Stimulated activated effector memory CD8-positive, alpha-beta T cell treated with anti-CD3 and anti-CD28 coated beads, Interleukin-12 subunit alpha, Interleukin-12 subunit beta, amount 100 ng/mL, for 72 hours (primary cell): ENCODE measurements at regions not wholly inside any gene's neighbourhood (a gene's known extent, or its start where the extent isn't known, plus 50 kb on each side); places are given as distances from the start of the nearest gene placed in this dataset.
"Not testable (repeated sequence)": the region's sequence is repeated elsewhere in the genome, so short reads cannot be mapped to it uniquely, and the experiment has no call there.

Experiments used
- ATAC-seq: fragments of 150-1000 bp; cut with Tn5 transposase; 2 replicates; pipeline ENCODE4 v1.10.0; 2021
- DNase-seq, 2 donors: peaks; one replicate each; pipeline ENCODE4 v3.0.0; 2021 to 2022; ENCODE audit warnings: low spot score in 2 of 2
- H3K27ac Mint-ChIP-seq: one replicate; pipeline ENCODE4 v1.8.0; 2022; ENCODE audit warnings: mild to moderate bottlenecking, mixed read lengths
- H3K36me3 Mint-ChIP-seq: one replicate; pipeline ENCODE4 v1.8.0; 2022; ENCODE audit warnings: mild to moderate bottlenecking, mixed read lengths
- H3K4me1 Mint-ChIP-seq: one replicate; pipeline ENCODE4 v1.8.0; 2022; ENCODE audit warnings: mixed read lengths
- H3K4me3 Mint-ChIP-seq: one replicate; pipeline ENCODE4 v1.8.0; 2022; ENCODE audit warnings: mild to moderate bottlenecking, mixed read lengths
- H3K9me3 Mint-ChIP-seq: one replicate; pipeline ENCODE4 v1.8.0; 2022; ENCODE audit warnings: mixed read lengths

DNA sequence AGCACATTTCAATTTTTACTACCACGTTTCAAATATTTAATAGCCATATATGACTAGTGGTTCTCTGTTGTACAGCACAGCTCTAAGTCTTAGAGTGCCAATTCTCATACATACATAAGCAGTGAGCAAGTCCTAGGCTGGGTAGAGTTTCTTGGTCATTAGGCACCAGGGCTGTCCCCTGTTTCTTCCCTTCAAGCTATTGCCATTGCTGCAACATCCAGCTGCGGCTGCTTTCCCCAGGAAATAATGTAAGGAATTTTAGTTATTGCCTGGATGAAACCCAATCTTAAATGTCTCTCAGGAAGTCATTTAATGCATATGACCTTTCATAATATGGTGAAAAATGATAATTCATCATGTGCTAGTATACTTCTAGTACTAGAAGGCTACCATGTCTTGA is 74.1 kb upstream of the PPP3CA start:
- ATAC-seq: no peak
- DNase-seq: no peak
- no peak overlapping the region for H3K27ac Mint-ChIP-seq
- peaks cover 35% of the 10 kb centered on the region for H3K4me1 Mint-ChIP-seq
- H3K4me3 Mint-ChIP-seq: no peak overlapping the region
- no peaks in the 10 kb centered on the region for H3K9me3 Mint-ChIP-seq
- no peaks in the 10 kb centered on the region for H3K36me3 Mint-ChIP-seq

DNA sequence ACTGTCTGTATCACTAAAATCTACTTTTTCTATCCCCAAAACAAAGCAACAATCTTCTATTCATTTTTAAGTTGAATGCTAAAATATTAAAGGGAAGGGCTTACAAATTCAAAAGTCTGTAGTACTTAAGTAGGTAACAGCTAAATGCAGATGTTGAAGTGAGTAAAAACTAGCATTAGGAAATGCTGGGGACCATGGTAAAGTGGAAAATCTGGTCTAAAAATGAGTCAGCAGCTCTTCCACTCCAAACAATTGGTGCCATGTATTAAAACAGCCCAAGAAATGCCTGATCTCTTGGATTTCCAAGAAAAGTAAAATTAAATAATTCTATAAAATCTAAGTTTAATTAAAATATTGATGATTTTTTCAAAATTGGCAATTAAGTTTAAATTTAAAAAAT is 73.3 kb upstream of the PPP3CA start:
- Mint-ChIP-seq H3K4me3 (no peak overlapping the region), H3K9me3 (no peaks in the 10 kb centered on the region)
- no peak for ATAC-seq

DNA sequence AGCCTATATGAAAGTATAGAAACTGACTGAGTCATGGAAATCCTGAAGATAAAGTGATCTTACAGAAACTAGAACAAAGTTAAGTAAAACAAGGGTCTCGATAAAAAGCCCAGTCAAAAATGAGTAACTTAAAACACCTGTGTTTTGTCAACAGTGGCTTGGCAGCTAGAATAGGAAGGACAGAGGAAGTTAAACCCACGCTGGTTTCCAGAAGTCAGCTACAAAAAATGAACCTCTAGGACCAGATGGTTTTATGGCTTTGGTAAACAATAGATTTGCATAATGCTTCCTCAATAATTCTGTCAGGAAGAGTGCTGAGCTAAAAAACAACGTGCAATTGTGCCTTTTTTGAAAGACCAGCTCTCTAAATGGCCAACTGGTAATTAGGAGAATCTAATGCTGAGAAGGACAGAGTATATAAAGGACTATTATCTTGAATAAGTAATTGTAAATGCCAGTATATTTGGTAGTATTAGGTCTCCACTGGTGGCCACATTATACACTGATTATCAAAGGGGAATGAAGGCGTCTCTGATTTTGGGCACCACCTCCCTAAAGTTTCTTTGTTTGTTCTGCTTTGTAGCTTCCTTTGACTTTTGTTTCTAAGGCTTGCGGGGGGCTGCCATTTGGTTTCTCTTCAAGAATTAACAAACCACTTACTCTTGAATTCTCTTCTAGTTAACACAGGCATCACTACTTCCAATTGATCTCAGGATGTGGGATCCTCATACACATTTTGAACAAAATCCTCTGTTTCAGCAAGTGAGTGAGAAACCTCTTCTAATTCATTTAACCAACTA is 72.2 kb upstream of the PPP3CA start:
- peak overlapping the region; percentile 38 for H3K4me3 Mint-ChIP-seq
- peaks cover 4% of the 10 kb centered on the region for H3K36me3 Mint-ChIP-seq
- DNase-seq (no peak), ATAC-seq (peak; percentile 61)
- peak overlapping the region; percentile 48 for H3K27ac Mint-ChIP-seq
- H3K4me1 Mint-ChIP-seq: peaks cover 49% of the 10 kb centered on the region
- H3K9me3 Mint-ChIP-seq: no peaks in the 10 kb centered on the region

More for the DNA sequence above, 73.3 kb upstream of the PPP3CA start:
- no peak for DNase-seq
- Mint-ChIP-seq H3K36me3 (no peaks in the 10 kb centered on the region), H3K4me1 (peaks cover 38% of the 10 kb centered on the region), H3K27ac (no peak overlapping the region)

DNA sequence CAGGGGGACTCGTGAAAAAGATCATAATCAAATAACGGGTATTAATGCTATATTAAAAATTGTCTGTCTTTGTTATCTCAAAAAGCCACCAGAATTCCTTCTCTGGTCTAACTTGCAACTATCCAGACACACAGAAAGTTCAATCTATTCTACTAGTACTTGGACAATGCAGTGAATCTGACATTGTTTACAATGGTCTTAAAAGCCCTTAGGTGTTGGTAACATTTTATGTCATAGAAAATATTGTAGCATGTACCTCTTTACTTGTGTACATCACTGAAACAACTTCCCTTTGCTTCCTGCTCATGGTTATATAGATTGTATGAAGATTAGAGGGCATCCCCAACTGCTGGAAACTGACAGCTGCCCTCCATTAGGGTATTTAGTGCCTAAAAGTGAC is 71.1 kb upstream of the PPP3CA start:
- peaks cover 4% of the 10 kb centered on the region for H3K36me3 Mint-ChIP-seq
- H3K4me1 Mint-ChIP-seq: peaks cover 54% of the 10 kb centered on the region
- H3K27ac Mint-ChIP-seq: peak overlapping the region; percentile 48
- H3K9me3 Mint-ChIP-seq: no peaks in the 10 kb centered on the region
- peak overlapping the region; percentile 38 for H3K4me3 Mint-ChIP-seq
- ATAC-seq (peak; percentile 17), DNase-seq (no peak)

DNA sequence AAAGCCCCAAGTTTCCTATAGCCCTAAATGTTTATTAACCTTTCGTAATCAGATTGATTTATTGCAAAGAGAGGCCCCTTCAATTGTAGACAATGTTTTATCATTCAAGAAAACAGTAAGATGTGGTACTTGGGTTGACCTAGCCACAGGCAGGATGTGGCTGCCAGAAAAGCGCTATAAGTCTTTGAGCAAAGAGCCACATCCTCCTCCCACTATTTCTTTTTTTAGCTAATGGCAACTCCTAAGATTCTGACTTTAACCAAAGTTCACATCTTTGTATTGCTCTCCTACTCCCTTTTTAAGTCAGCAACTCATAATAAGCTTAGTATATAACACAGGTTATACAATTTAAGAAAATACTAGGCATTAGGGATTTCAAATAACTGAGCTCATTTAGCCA is 70.7 kb upstream of the PPP3CA start:
- DNase-seq (peak; percentile 28 to 69), ATAC-seq (peak; percentile 95)
- Mint-ChIP-seq H3K36me3 (peaks cover 4% of the 10 kb centered on the region), H3K4me1 (peaks cover 54% of the 10 kb centered on the region), H3K4me3 (peak overlapping the region; percentile 38), H3K27ac (peak overlapping the region; percentile 48), H3K9me3 (no peaks in the 10 kb centered on the region)

DNA sequence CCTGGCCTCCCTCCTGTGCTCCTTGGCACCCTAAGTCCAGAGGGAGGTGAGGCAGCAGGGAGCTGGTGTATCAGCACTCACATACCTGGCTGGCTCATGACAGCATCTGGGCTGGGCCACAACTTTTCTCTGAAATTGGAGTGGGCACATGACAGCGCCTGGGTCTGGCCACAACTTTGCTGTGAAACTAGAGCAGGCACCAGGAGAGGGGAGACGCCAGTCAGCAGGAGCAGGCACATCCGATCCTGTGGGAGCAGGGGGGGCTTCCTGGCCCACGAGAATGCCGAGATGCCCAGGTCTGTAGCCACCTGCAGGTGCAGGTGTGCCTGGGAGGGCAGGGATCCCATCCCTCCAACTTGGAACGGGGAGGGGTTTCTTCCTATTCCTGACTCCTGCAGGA is 69.7 kb upstream of the PPP3CA start:
- H3K36me3 Mint-ChIP-seq: peaks cover 4% of the 10 kb centered on the region
- H3K4me3 Mint-ChIP-seq: no peak overlapping the region
- DNase-seq (no peak), ATAC-seq (no peak)
- no peak overlapping the region for H3K27ac Mint-ChIP-seq
- peaks cover 54% of the 10 kb centered on the region for H3K4me1 Mint-ChIP-seq
- H3K9me3 Mint-ChIP-seq: no peaks in the 10 kb centered on the region

DNA sequence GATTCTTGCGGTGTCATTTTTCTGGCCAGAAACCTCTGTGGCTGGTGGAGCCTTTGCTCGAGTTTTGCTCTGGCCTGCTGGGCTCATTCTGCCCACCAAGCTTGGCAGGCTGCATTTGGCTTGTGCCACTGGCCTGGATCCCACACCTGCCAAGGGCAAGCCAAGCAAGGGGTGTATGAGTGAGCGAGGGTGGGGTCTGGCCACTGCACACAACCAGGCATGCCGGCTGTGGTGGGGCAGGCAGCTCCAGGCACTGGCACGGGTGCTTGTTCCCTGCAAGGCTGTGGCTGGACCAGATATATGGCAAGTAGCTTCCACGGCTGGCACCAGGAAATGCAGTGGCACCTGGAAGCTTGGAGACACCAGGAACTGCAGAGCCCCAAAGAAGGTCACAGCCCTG is 68.6 kb upstream of the PPP3CA start:
- H3K4me1 Mint-ChIP-seq: peaks cover 54% of the 10 kb centered on the region
- peaks cover 4% of the 10 kb centered on the region for H3K36me3 Mint-ChIP-seq
- H3K27ac Mint-ChIP-seq: no peak overlapping the region
- no peaks in the 10 kb centered on the region for H3K9me3 Mint-ChIP-seq
- no peak for ATAC-seq
- H3K4me3 Mint-ChIP-seq: no peak overlapping the region
- no peak for DNase-seq

DNA sequence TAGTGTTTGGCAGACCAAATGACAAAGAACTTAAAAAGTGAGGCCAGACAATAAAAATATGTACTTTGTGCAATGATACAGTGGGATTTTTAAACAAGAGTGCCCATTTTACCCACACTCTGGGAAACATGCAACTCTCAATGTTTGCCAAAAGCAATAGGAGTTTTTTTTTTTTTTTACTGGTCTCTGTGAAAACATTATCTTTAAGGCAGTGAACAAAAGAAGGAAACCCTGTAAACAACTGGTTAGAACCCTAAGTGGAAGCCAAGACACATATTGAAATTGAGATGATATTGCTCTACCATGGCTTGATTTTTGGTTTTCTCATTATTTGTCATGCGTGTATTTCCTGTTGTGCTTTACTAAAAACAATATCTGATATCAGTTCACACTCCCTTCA is 67.2 kb upstream of the PPP3CA start:
- no peak for DNase-seq
- no peak for ATAC-seq
- Mint-ChIP-seq H3K4me1 (peaks cover 44% of the 10 kb centered on the region), H3K27ac (no peak overlapping the region), H3K36me3 (peaks cover 4% of the 10 kb centered on the region), H3K4me3 (no peak overlapping the region), H3K9me3 (no peaks in the 10 kb centered on the region)

DNA sequence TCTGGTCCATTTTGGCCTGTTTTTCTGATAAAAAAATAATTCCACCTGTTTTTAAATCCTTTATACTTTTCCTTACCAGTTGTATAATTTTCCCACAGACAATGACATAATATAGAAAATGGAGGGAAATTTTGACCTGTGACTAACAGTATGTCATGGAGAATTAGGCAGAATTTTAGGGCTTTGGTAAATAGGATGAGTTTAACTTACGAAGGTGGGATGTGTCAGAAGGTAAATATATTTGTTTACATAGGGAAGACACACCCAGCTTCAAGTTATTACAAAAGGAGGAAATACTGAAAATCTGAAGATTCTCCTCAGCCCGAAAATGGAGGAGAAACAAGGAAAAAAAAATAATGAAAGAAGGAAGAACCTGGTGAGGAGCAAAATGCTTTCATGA is 64.6 kb upstream of the PPP3CA start:
- Mint-ChIP-seq H3K27ac (peak overlapping the region; percentile 86), H3K36me3 (peaks cover 4% of the 10 kb centered on the region), H3K9me3 (peaks cover 2% of the 10 kb centered on the region), H3K4me3 (peak overlapping the region; percentile 70), H3K4me1 (peaks cover 25% of the 10 kb centered on the region)
- DNase-seq: no peak
- ATAC-seq: no peak

DNA sequence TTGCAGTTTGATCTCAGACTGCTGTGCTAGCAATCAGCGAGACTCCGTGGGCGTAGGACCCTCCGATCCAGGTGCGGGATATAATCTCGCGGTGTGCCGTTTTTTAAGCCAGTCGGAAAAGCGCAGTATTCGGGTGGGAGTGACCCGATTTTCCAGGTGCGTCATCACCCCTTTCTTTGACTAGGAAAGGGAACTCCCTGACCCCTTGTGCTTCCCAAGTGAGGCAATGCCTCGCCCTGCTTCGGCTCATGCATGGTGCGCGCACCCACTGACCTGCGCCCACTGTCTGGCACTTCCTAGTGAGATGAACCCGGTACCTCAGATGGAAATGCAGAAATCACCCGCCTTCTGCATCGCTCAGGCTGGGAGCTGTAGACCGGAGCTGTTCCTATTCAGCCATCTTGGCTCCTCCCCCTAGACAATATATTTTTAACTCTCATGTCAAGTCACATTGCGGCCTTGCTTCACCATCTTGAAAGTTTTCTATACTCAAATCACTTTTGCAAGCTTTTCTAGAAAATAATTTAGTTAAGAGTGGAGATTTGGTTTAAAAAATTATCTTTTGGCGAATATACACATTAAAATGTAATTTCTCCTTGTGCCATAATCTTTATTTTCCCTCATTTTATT is 64.1 kb upstream of the PPP3CA start:
- Mint-ChIP-seq H3K4me3 (peak overlapping the region; percentile 70), H3K4me1 (peaks cover 20% of the 10 kb centered on the region), H3K27ac (peak overlapping the region; percentile 86)
- peak; percentile 60 for ATAC-seq
- H3K9me3 Mint-ChIP-seq, H3K36me3 Mint-ChIP-seq, DNase-seq: not testable (repeated sequence)

DNA sequence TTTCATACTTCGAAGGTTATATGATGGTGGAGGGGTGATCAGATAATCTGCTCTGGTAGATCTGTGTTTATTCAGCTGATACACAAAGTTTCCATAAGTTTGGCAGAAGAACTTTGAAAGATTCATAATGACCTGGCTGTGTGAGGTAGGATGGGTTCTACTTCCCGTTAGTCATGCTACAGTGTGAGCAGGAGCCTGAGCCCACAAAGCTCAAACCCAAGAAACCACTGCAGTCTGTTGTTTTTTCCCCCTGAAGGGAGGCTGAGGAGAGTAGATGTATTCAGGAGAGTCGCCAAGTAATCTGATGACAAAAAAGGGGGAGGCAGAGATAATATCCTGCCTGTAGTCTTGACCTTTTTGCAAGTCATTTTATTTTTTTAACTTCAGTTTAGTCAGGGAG is 52.8 kb upstream of the PPP3CA start:
- H3K27ac Mint-ChIP-seq: peak overlapping the region; percentile 20
- H3K9me3 Mint-ChIP-seq: no peaks in the 10 kb centered on the region
- peak overlapping the region; percentile 9 for H3K4me3 Mint-ChIP-seq
- peak; percentile 100 for ATAC-seq
- no peak for DNase-seq
- H3K36me3 Mint-ChIP-seq: no peaks in the 10 kb centered on the region
- peaks cover 14% of the 10 kb centered on the region for H3K4me1 Mint-ChIP-seq

DNA sequence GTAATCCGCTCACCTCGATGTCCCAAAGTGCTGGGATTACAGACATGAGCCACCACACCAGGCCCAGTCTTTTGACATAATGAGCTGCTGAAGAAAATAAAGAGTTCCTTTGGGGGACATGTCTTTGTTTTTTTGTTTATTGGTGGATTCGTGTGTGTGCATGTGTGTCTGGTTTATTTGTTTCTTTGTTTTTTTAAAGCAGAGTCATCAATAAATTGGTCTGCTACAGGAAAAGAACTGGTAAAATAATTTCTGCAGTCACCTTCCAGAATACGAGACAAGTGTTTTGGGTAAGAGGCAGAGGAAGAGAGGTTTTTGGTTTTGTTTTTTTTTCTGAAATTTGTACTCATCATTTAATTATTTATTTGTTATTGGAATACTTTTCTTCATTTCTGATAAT is 51.5 kb upstream of the PPP3CA start:
- no peak for DNase-seq
- no peaks in the 10 kb centered on the region for H3K9me3 Mint-ChIP-seq
- H3K27ac Mint-ChIP-seq: no peak overlapping the region
- H3K4me1 Mint-ChIP-seq: peaks cover 14% of the 10 kb centered on the region
- ATAC-seq: no peak
- no peak overlapping the region for H3K4me3 Mint-ChIP-seq
- H3K36me3 Mint-ChIP-seq: no peaks in the 10 kb centered on the region
